Gastrocnemius medialis (tissue), 4 donors: ENCODE measurements at regions not wholly inside any gene's neighbourhood (a gene's known extent, or its start where the extent isn't known, plus 50 kb on each side); places are given as distances from the start of the nearest gene placed in this dataset.

Experiments
- CTCF ChIP-seq, 5 experiments: fragments of 450-650 bp in 3 of 5; fragments of 200-600 bp in 2 of 5; sonication (generic) in 2 of 5; IDR thresholded peaks in 4 of 5; conservative IDR thresholded peaks in 1 of 5; 1 replicate in 4 of 5; 2 replicates in 1 of 5; pipeline ENCODE4 v1.5.1; 2016 to 2019; ENCODE audit warnings: antibody characterized with exemption in 5 of 5, mild to moderate bottlenecking in 3 of 5, moderate library complexity in 3 of 5
- POLR2A ChIP-seq, 2 donors: fragments of 450-650 bp; IDR thresholded peaks; one replicate each; pipeline ENCODE4 v1.6.1; 2017; ENCODE audit warnings: antibody characterized with exemption in 2 of 2, mild to moderate bottlenecking in 2 of 2, moderate library complexity in 2 of 2

GRCh38 chr2:186159101-186159500 is 327.0 kb upstream of the ZC3H15 start:
- TF ChIP-seq POLR2A (IDR thresholded peaks at IDR 0.05) (no peak), CTCF (IDR thresholded peaks at IDR 0.05 in 4 of 5, conservative IDR thresholded peaks at IDR 0.05 in 1 of 5) (no peak)
